ENCODE measurements at regions not wholly inside any gene's neighbourhood (a gene's known extent, or its start where the extent isn't known, plus 50 kb on each side); places are given as distances from the start of the nearest gene placed in this dataset.

- TF ChIP-seq CTCF (IDR thresholded peaks at IDR 0.05; ENCODE audit: low read depth, low read length, missing control alignments) = no peak
- no peak for DNase-seq (ENCODE audit: low read depth)
- H3K4me3 ChIP-seq (ENCODE audit: low read depth, low read length) = no peak overlapping the region
Observed at GRCh38 chr6:153840039-153840850, 198.8 kb upstream of the OPRM1 start.

- no peak for TF ChIP-seq CTCF (IDR thresholded peaks at IDR 0.05; ENCODE audit: low read depth, low read length, missing control alignments)
- DNase-seq (ENCODE audit: low read depth) = no peak
- H3K4me3 ChIP-seq (ENCODE audit: low read depth, low read length) = no peak overlapping the region
Observed at GRCh38 chr6:153832543-153832942, 206.5 kb upstream of the OPRM1 start.

DNA sequence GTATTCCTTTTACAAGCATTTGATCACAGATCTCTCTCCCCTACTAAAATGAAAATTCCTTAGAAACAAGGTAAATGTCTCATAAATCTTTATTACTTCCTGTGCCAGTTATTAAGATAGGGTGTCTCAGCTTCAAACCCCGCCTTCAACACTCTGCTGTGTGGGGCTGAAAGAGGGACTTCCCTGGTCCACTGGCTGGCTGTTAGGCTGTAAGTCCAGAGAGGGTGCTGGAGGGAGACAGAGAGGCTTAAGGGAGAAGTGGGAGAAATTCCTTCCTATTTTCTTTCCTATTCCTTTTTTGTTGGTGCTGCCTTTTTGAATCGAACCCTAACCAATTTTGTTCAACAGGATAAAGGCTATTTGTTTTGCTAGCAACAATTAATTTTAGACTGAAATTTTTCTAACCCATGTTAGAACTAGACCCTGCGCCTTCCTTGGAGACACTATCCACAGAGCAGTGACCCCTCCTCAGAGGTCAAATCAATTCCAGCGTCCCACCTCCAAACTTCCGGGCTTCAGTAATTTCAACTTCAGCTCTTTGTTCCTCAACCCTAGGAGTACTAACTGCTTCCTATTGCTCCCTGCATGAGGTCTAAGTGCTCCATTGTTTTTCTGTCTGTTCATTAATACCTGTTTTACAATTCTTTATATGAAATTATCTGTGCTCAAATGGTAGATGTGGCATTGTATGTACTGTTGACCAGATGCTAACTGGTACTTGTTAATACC, 207.5 kb upstream of the OPRM1 start:
- H3K4me3 ChIP-seq (ENCODE audit: low read depth, low read length) = no peak overlapping the region
- DNase-seq (ENCODE audit: low read depth) = no peak
- TF ChIP-seq CTCF (IDR thresholded peaks at IDR 0.05; ENCODE audit: low read depth, low read length, missing control alignments) = no peak

- DNase-seq (ENCODE audit: low read depth) = no peak
- no peak for TF ChIP-seq CTCF (IDR thresholded peaks at IDR 0.05; ENCODE audit: low read depth, low read length, missing control alignments)
- no peak overlapping the region for H3K4me3 ChIP-seq (ENCODE audit: low read depth, low read length)
Observed at GRCh38 chr6:153817173-153817572, 221.9 kb upstream of the OPRM1 start.

DNA sequence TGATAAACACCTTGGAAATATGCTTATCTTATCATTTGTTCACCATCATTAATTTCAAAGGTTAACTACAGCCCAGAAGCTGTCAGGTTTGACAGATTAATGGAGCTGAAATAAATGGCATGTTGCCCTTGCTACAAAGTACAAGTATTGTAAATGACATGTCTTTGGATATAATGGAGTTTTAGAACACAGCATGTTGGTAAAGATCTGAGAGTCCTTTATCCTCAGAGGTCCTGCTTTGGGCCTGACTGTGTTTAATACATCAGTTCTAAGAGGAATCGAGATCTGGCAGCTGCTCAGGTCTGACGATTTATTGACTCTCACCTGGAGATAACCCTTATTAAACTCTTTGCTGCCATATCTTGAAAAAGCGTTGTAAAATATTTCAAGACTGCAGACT, 222.7 kb upstream of the OPRM1 start:
- no peak for TF ChIP-seq CTCF (IDR thresholded peaks at IDR 0.05; ENCODE audit: low read depth, low read length, missing control alignments)
- H3K4me3 ChIP-seq (ENCODE audit: low read depth, low read length) = no peak overlapping the region
- no peak for DNase-seq (ENCODE audit: low read depth)

GRCh38 chr6:153814136-153814535, 224.9 kb upstream of the OPRM1 start:
- no peak for DNase-seq (ENCODE audit: low read depth)
- peak; percentile 35 for TF ChIP-seq CTCF (IDR thresholded peaks at IDR 0.05; ENCODE audit: low read depth, low read length, missing control alignments)
- H3K4me3 ChIP-seq (ENCODE audit: low read depth, low read length) = no peak overlapping the region

Data from GM12864 (cell line).